GM21526 (cell line): ENCODE measurements at regions not wholly inside any gene's neighbourhood (a gene's known extent, or its start where the extent isn't known, plus 50 kb on each side); places are given as distances from the start of the nearest gene placed in this dataset.
"Not testable (repeated sequence)": the region's sequence is repeated elsewhere in the genome, so short reads cannot be mapped to it uniquely, and the experiment has no call there.

Experiments used
- ATAC-seq: cut with Tn5 transposase; IDR thresholded peaks from one replicate; pipeline ENCODE4 v1.9.1; 2021; ENCODE audit warnings: moderate library complexity; ENCODE audit not compliant: unreplicated experiment, low FRiP score

GRCh38 chr3:104032283-104032682 is 1334.4 kb upstream of the ALCAM start:
- ATAC-seq, result no peak

GRCh38 chr3:104040896-104041295 is 1325.8 kb upstream of the ALCAM start:
- peak; percentile 96 for ATAC-seq

- ATAC-seq, result not testable (repeated sequence)
Measured at GRCh38 chr3:104043001-104043543, 1323.6 kb upstream of the ALCAM start.

- ATAC-seq, result no peak
Measured at GRCh38 chr3:104044002-104044401, 1322.7 kb upstream of the ALCAM start.

- ATAC-seq, result no peak
Measured at GRCh38 chr3:104066658-104067057, 1300.1 kb upstream of the ALCAM start.

- ATAC-seq, result no peak
Measured at GRCh38 chr3:104069114-104069513, 1297.6 kb upstream of the ALCAM start.

- no peak for ATAC-seq
Measured at GRCh38 chr3:104070906-104071305, 1295.8 kb upstream of the ALCAM start.

- ATAC-seq, result no peak
Measured at GRCh38 chr3:104080088-104080626, 1286.6 kb upstream of the ALCAM start.

GRCh38 chr3:104088738-104089137 is 1278.0 kb upstream of the ALCAM start:
- ATAC-seq, result no peak

GRCh38 chr3:104089987-104090386 is 1276.7 kb upstream of the ALCAM start:
- not testable (repeated sequence) for ATAC-seq

- ATAC-seq, result no peak
Measured at GRCh38 chr3:104101736-104102135, 1265.0 kb upstream of the ALCAM start.

- peak; percentile 93 for ATAC-seq
Measured at GRCh38 chr3:104102386-104102785, 1264.3 kb upstream of the ALCAM start.

- no peak for ATAC-seq
Measured at GRCh38 chr3:104106276-104106675, 1260.4 kb upstream of the ALCAM start.

- no peak for ATAC-seq
Measured at GRCh38 chr3:104108522-104108921, 1258.2 kb upstream of the ALCAM start.

- no peak for ATAC-seq
Measured at GRCh38 chr3:104126463-104126862, 1240.2 kb upstream of the ALCAM start.

GRCh38 chr3:104126864-104127553 is 1239.7 kb upstream of the ALCAM start:
- no peak for ATAC-seq

- no peak for ATAC-seq
Measured at GRCh38 chr3:104127830-104128229, 1238.9 kb upstream of the ALCAM start.

- no peak for ATAC-seq
Measured at GRCh38 chr3:104132566-104133403, 1233.9 kb upstream of the ALCAM start.

GRCh38 chr3:104133630-104134029 is 1233.1 kb upstream of the ALCAM start:
- no peak for ATAC-seq

GRCh38 chr3:104137116-104137515 is 1229.6 kb upstream of the ALCAM start:
- no peak for ATAC-seq

GRCh38 chr3:104145164-104145563 is 1221.5 kb upstream of the ALCAM start:
- no peak for ATAC-seq
